ENCODE measurements at regions not wholly inside any gene's neighbourhood (a gene's known extent, or its start where the extent isn't known, plus 50 kb on each side); places are given as distances from the start of the nearest gene placed in this dataset.

- DNase-seq: no peak
These were observed 68.8 kb upstream of the APC start for GRCh38 chr5:112668911-112669310.

- DNase-seq: no peak
These were observed 68.2 kb upstream of the APC start for GRCh38 chr5:112669328-112669963.

GRCh38 chr5:112671687-112672086, 66.0 kb upstream of the APC start:
- no peak for DNase-seq

GRCh38 chr5:112681481-112681908, 56.2 kb upstream of the APC start:
- DNase-seq: no peak

- DNase-seq: no peak
These were observed 55.0 kb upstream of the APC start for GRCh38 chr5:112682621-112683061.

- no peak for DNase-seq
These were observed 53.6 kb upstream of the APC start for GRCh38 chr5:112684121-112684520.

GRCh38 chr5:112684737-112685136, 52.9 kb upstream of the APC start:
- no peak for DNase-seq

- no peak for DNase-seq
These were observed 52.3 kb upstream of the APC start for GRCh38 chr5:112685386-112685785.

- no peak for DNase-seq
These were observed 51.8 kb upstream of the APC start for GRCh38 chr5:112685931-112686330.

GRCh38 chr5:112686675-112687074, 51.0 kb upstream of the APC start:
- DNase-seq: no peak

- no peak for DNase-seq
These were observed 50.4 kb upstream of the APC start for GRCh38 chr5:112687306-112687705.

Measured in activated CD4-positive, alpha-beta T cell treated with anti-CD3 and anti-CD28 coated beads for 4 hours (primary cell).